Ovary (tissue), 7 donors: ENCODE measurements at regions not wholly inside any gene's neighbourhood (a gene's known extent, or its start where the extent isn't known, plus 50 kb on each side); places are given as distances from the start of the nearest gene placed in this dataset.

ENCODE experiments used
- DNase-seq, 5 donors: peaks; one replicate each; pipeline ENCODE4 v3.0.0-alpha.2; 2019 to 2020
- H3K27ac ChIP-seq, 2 donors: fragments of 200-600 bp; one replicate each; pipeline versions ENCODE4 v1.5.1 to v1.8.0; 2019 to 2022
- H3K27me3 ChIP-seq: fragments of 200-600 bp; one replicate; pipeline ENCODE4 v1.8.0; 2022
- H3K36me3 ChIP-seq: fragments of 200-600 bp; sonication (generic); one replicate; pipeline ENCODE4 v1.5.1; 2019
- H3K4me1 ChIP-seq: one replicate; pipeline ENCODE4 v1.8.1; 2013; ENCODE audit warnings: mild to moderate bottlenecking, moderate library complexity; ENCODE audit not compliant: insufficient read depth
- H3K4me3 ChIP-seq: fragments of 200-600 bp; sonication (generic); one replicate; pipeline ENCODE4 v1.5.1; 2017
- H3K9me3 ChIP-seq, 2 donors: fragments of 200-600 bp in 1 of 2; sonication (generic) in 1 of 2; one replicate each; pipeline versions ENCODE4 v1.5.1 to v1.8.1; 2013 to 2019; ENCODE audit warnings: mild to moderate bottlenecking in 1 of 2, moderate library complexity in 1 of 2
- CTCF ChIP-seq, 3 donors: fragments of 450-650 bp in 2 of 3; fragments of 200-600 bp in 1 of 3; IDR thresholded peaks; one replicate each; pipeline versions ENCODE4 v1.5.1 to v1.8.0; 2016 to 2022; ENCODE audit warnings: antibody characterized with exemption in 3 of 3, mild to moderate bottlenecking in 1 of 3
- EP300 ChIP-seq: sonication (generic); formaldehyde crosslinking; IDR thresholded peaks from one replicate; pipeline ENCODE4 v1.6.1; 2017; ENCODE audit warnings: antibody characterized with exemption
- POLR2A ChIP-seq: fragments of 450-650 bp; IDR thresholded peaks from one replicate; pipeline ENCODE4 v1.6.1; 2017; ENCODE audit warnings: antibody characterized with exemption, mild to moderate bottlenecking, moderate library complexity
- WGBS, 3 donors: extraction: QIAGEN DNeasy Blood & Tissue Kit in 1 of 3; methylation state at CpG; one replicate each; pipeline versions ENCODE4 v1.1.5 to v1.1.7; 2013 to 2017; 5-methylcytosine and 5-hydroxymethylcytosine counted together
- intact Hi-C, 4 donors: fragments of 100-400 bp; cut with DNase I; formaldehyde crosslinking; loops; one replicate each; pipeline versions ENCODE4 v1.11.0 to v1.15.1; 2022 to 2023
- donor health status: DM: no; HTN: no; CAD: no; lungs with moderate emphysema.
- donor health status: DM: no; HTN: no; CAD: no.
- donor health status: Bipolar disorder and iron deficiency.
- donor health status: DM: no; HTN: no; CAD: no.
- donor health status: DM: yes; HTN: yes; CAD: no.

- H3K9me3 ChIP-seq = peaks cover 0 to 3% of the 10 kb centered on the region in 2 donors
- no peak overlapping the region for H3K4me3 ChIP-seq
- TF ChIP-seq POLR2A = no peak
- no peak for TF ChIP-seq EP300
- no peak for TF ChIP-seq CTCF (IDR thresholded peaks at IDR 0.05)
- WGBS, 3 donors = 93 to 95% (median 93%) methylated on average over 7 of the region's 7 CpGs
- intact Hi-C loops = no loop called here
- no peaks in the 10 kb centered on the region for H3K4me1 ChIP-seq
- H3K36me3 ChIP-seq = no peaks in the 10 kb centered on the region
- DNase-seq = no peak
- no peak overlapping the region for H3K27ac ChIP-seq
- H3K27me3 ChIP-seq = peaks cover 2% of the 10 kb centered on the region
Observed at GRCh38 chr5:117261948-117262571, 687.4 kb upstream of the SEMA6A start.

DNA sequence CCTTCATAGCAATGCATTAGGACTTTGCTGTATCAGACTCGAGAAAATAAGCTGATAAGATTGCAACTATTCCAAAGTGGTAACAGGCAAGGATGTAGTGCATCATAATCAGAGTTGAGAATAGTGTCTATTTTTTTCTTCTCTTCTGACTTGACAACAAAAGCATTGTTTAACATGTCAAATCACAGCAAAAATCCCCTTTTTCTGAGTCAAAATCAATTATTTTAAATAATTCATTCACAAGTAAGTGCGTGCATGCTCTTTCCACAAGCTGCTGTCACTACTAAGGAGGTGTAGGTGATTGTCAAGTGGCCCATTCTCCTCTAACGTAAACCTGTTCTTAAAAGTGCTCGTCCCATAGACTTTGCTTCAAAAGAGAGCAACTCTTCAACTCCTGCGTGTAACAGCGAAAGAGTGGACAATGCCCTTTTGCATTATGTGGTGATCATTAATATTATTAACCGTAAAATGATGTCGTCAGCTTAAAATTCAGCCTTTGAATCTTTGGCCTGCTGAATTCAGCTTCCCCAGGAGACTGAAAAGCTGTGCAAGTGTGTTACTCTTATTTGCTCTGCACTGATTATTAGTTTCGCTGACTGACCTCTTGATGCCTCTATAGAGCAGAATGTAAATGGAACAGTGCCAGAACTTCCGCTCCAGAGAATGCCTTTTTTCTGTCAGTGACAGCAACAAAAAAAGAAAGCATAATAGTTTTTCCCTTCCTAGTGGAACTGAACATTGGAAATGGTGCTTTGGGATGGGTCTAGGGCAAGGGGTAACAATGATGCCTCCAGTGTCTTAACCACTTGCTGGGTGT is 680.8 kb upstream of the SEMA6A start:
- no peak overlapping the region for H3K4me3 ChIP-seq
- intact Hi-C loops = no loop called here
- TF ChIP-seq CTCF (IDR thresholded peaks at IDR 0.05) = no peak
- TF ChIP-seq POLR2A = no peak
- no peak for TF ChIP-seq EP300
- peaks cover 2% of the 10 kb centered on the region for H3K27me3 ChIP-seq
- H3K4me1 ChIP-seq = no peaks in the 10 kb centered on the region
- DNase-seq = no peak
- H3K9me3 ChIP-seq = no peaks in the 10 kb centered on the region
- no peak overlapping the region for H3K27ac ChIP-seq
- H3K36me3 ChIP-seq = no peaks in the 10 kb centered on the region
- WGBS, 3 donors = 79 to 89% (median 86%) methylated on average over 10 of the region's 10 CpGs

DNA sequence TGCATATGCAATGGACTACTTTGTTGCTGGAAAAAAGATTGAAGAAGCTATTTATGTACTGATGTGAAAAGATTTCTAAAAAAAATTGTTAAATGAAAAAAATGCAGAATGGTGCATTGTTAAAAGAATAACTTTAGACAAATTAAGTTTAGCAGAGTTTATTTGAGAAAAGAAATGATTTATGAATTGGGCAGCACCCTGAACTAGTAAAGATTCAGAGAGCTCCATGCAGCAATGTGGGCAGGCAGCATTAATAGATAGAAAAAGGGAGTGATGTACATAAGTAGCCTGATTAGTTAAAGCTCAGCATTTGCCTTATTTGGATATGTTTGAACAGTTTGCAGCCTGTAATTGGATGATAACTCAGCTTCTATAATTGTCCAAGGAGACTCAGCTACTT is 677.9 kb upstream of the SEMA6A start:
- H3K4me3 ChIP-seq = no peak overlapping the region
- no peaks in the 10 kb centered on the region for H3K4me1 ChIP-seq
- H3K36me3 ChIP-seq = no peaks in the 10 kb centered on the region
- TF ChIP-seq CTCF (IDR thresholded peaks at IDR 0.05) (no peak), EP300 (no peak), POLR2A (no peak)
- no peak overlapping the region for H3K27ac ChIP-seq
- H3K9me3 ChIP-seq = no peaks in the 10 kb centered on the region
- no peak for DNase-seq
- intact Hi-C loops = no loop called here
- H3K27me3 ChIP-seq = peaks cover under 1% of the 10 kb centered on the region

- no peaks in the 10 kb centered on the region for H3K27me3 ChIP-seq
- no peaks in the 10 kb centered on the region for H3K4me1 ChIP-seq
- H3K36me3 ChIP-seq = no peaks in the 10 kb centered on the region
- intact Hi-C loops = no loop called here
- no peak overlapping the region for H3K27ac ChIP-seq
- no peak for TF ChIP-seq CTCF (IDR thresholded peaks at IDR 0.05)
- TF ChIP-seq POLR2A = no peak
- DNase-seq = no peak
- no peak overlapping the region for H3K4me3 ChIP-seq
- no peaks in the 10 kb centered on the region for H3K9me3 ChIP-seq
- WGBS, 3 donors = 70 to 82% (median 76%) methylated on average over 5 of the region's 5 CpGs
Observed at GRCh38 chr5:117249086-117249815, 674.6 kb upstream of the SEMA6A start.
